IMR-90 (cell line): ENCODE measurements at regions not wholly inside any gene's neighbourhood (a gene's known extent, or its start where the extent isn't known, plus 50 kb on each side); places are given as distances from the start of the nearest gene placed in this dataset.
A peak's percentile ranks its signal among the peaks of the same experiment; 100 is the strongest.

ENCODE experiments used
- ATAC-seq: fragments of 200-7000 bp; cut with Tn5 transposase; 2 replicates; pipeline ENCODE4 v1.9.1; 2020; ENCODE audit warnings: low read depth, mild to moderate bottlenecking, moderate library complexity
- BruUV-seq: library from RNA; stranded (reverse); fragments of 400-500 nt; replicated peaks from 2 replicates; lab custom pipeline; 2021; lab: Mats Ljungman, UMichigan
- CTCF ChIA-PET: fragments of 300-600 bp; formaldehyde crosslinking; extraction: SDS; loops from one replicate; lab custom pipeline; 2021; ENCODE audit warnings: antibody characterized with exemption; lab: Yijun Ruan, JAX
- POLR2A ChIA-PET: fragments of 300-600 bp; sonication (Branson Sonifier 250); formaldehyde crosslinking; loops from one replicate; lab custom pipeline; 2022; ENCODE audit warnings: antibody characterized with exemption; ENCODE audit not compliant: unreplicated experiment; lab: Charles Lee
- DNase-seq: peaks from one replicate; pipeline ENCODE4 v3.0.0; 2013
- H2AFZ ChIP-seq: replicated peaks from 2 replicates; pipeline ENCODE3; 2013; ENCODE audit warnings: low read length, mild to moderate bottlenecking; ENCODE audit not compliant: poor library complexity
- H2AK5ac ChIP-seq: 2 replicates; pipeline ENCODE4 v1.6.1; 2013; ENCODE audit warnings: low read depth, low read length, inconsistent platforms
- H2AK9ac ChIP-seq: replicated peaks from 2 replicates; pipeline ENCODE3; 2013; ENCODE audit warnings: mild to moderate bottlenecking, low read depth, low read length, moderate library complexity; ENCODE audit not compliant: poor library complexity
- H2BK120ac ChIP-seq: 2 replicates; pipeline ENCODE4 v1.6.1; 2013; ENCODE audit warnings: low read depth, low read length, inconsistent platforms
- H2BK15ac ChIP-seq: 3 replicates; pipeline ENCODE4 v1.6.1; 2013; ENCODE audit warnings: low read depth, low read length, inconsistent platforms
- H2BK20ac ChIP-seq: 2 replicates; pipeline ENCODE4 v1.6.1; 2013; ENCODE audit warnings: low read depth, mild to moderate bottlenecking, inconsistent platforms, low read length, moderate library complexity
- H2BK5ac ChIP-seq: 2 replicates; pipeline ENCODE4 v1.6.1; 2013; ENCODE audit warnings: mild to moderate bottlenecking, low read depth, low read length, inconsistent platforms; ENCODE audit not compliant: poor library complexity, severe bottlenecking
- H3K14ac ChIP-seq: replicated peaks from 2 replicates; pipeline ENCODE4 v1.6.1; 2013; ENCODE audit warnings: low read depth, low read length, inconsistent platforms
- H3K18ac ChIP-seq: 2 replicates; pipeline ENCODE4 v1.6.1; 2013; ENCODE audit warnings: low read depth, low read length, control low read depth
- H3K23ac ChIP-seq: 2 replicates; pipeline ENCODE4 v1.6.1; 2013; ENCODE audit warnings: low read depth, low read length, inconsistent platforms
- H3K27ac ChIP-seq: 2 replicates; pipeline ENCODE4 v1.5.1; 2013; ENCODE audit warnings: mild to moderate bottlenecking, control low read depth, low read length; ENCODE audit not compliant: insufficient read depth
- H3K27me3 ChIP-seq: 2 replicates; pipeline ENCODE4 v1.6.1; 2013; ENCODE audit warnings: low read length; ENCODE audit not compliant: control insufficient read depth, insufficient read depth
- H3K36me3 ChIP-seq: 2 replicates; pipeline ENCODE4 v1.6.1; 2013; ENCODE audit warnings: low read length, mixed read lengths; ENCODE audit not compliant: control insufficient read depth, insufficient read depth
- H3K4ac ChIP-seq: 2 replicates; pipeline ENCODE4 v1.6.1; 2013; ENCODE audit warnings: low read depth, low read length, inconsistent platforms
- H3K4me1 ChIP-seq: 2 replicates; pipeline ENCODE4 v1.6.1; 2013; ENCODE audit warnings: low read length, mixed read lengths; ENCODE audit not compliant: control insufficient read depth, insufficient read depth
- H3K4me2 ChIP-seq: 2 replicates; pipeline ENCODE4 v1.6.1; 2013; ENCODE audit warnings: low read depth, mild to moderate bottlenecking, control low read depth, low read length, moderate library complexity
- H3K4me3 ChIP-seq: 2 replicates; pipeline ENCODE4 v1.5.1; 2013; ENCODE audit warnings: low read depth, mild to moderate bottlenecking, control low read depth, low read length, moderate library complexity; ENCODE audit not compliant: insufficient read depth
- H3K56ac ChIP-seq: 2 replicates; pipeline ENCODE4 v1.6.1; 2013; ENCODE audit warnings: low read length, inconsistent platforms; ENCODE audit not compliant: insufficient read depth; ENCODE audit errors: extremely low read depth
- H3K79me1 ChIP-seq, 2 experiments: 2 replicates each; pipeline ENCODE4 v1.6.1; 2013; ENCODE audit warnings: low read length in 2 of 2, inconsistent platforms in 1 of 2, low read depth in 1 of 2
- H3K9ac ChIP-seq: 2 replicates; pipeline ENCODE4 v1.6.1; 2013; ENCODE audit warnings: low read depth, low read length, control low read depth
- H3K9me1 ChIP-seq: 2 replicates; pipeline ENCODE4 v1.6.1; 2013; ENCODE audit warnings: low read length, inconsistent platforms; ENCODE audit not compliant: insufficient read depth
- H3K9me3 ChIP-seq: 2 replicates; pipeline ENCODE4 v1.6.1; 2013; ENCODE audit warnings: low read length; ENCODE audit not compliant: control insufficient read depth, insufficient read depth
- H4K20me1 ChIP-seq: 2 replicates; pipeline ENCODE4 v1.6.1; 2013; ENCODE audit warnings: low read length, inconsistent platforms; ENCODE audit not compliant: insufficient read depth
- H4K5ac ChIP-seq: 2 replicates; pipeline ENCODE4 v1.6.1; 2013; ENCODE audit warnings: mild to moderate bottlenecking, low read depth, low read length, control low read depth
- H4K8ac ChIP-seq, 2 experiments: 2 replicates each; pipeline ENCODE4 v1.6.1; 2013; ENCODE audit warnings: low read depth in 2 of 2, low read length in 2 of 2, control low read depth in 1 of 2, inconsistent platforms in 1 of 2
- H4K91ac ChIP-seq: 2 replicates; pipeline ENCODE4 v1.6.1; 2013; ENCODE audit warnings: low read depth, low read length, inconsistent platforms; ENCODE audit not compliant: insufficient read depth
- MAFK ChIP-seq: IDR thresholded peaks from 2 replicates; pipeline ENCODE4 v1.6.1; 2012; ENCODE audit warnings: low read depth, low read length, improper control_type of control experiment
- RCOR1 ChIP-seq: IDR thresholded peaks from 2 replicates; pipeline ENCODE4 v1.6.1; 2012; ENCODE audit warnings: mild to moderate bottlenecking, low read length, improper control_type of control experiment; ENCODE audit not compliant: insufficient replicate concordance
- WGBS, 2 experiments: methylation state at CpG; one replicate each; pipeline versions ENCODE4 v1.1.5 to v1.1.7; 2013; ENCODE audit warnings: missing lambda C conversion rate in 2 of 2; ENCODE audit not compliant: insufficient read length in 1 of 2; ENCODE audit errors: extremely low coverage in 2 of 2; 5-methylcytosine and 5-hydroxymethylcytosine counted together
- dilution Hi-C: fragments of 300-500 bp; cut with HindIII; formaldehyde crosslinking; loops from one replicate; pipeline ENCODE4 v1.14.3; 2018; ENCODE audit warnings: low sequenced_read_pairs; ENCODE audit not compliant: unreplicated experiment
- in situ Hi-C: fragments of 300-500 bp; cut with MboI; formaldehyde crosslinking; loops from 3 replicates; pipeline ENCODE4 v1.14.3; 2019; ENCODE audit warnings: low sequenced_read_pairs, inconsistent platforms, mixed read lengths
- intact Hi-C: fragments of 100-400 bp; cut with micrococcal nuclease; formaldehyde crosslinking; loops from 2 replicates; pipeline ENCODE4 v1.10.0; 2022

- intact Hi-C loops = no loop called here
These were observed 308.1 kb upstream of the CYRIA start for GRCh38 chr2:16973586-16974286.

More at GRCh38 chr2:16973586-16974286, 308.1 kb upstream of the CYRIA start:
- H2BK20ac ChIP-seq = no peak overlapping the region
- H3K4me3 ChIP-seq = no peak overlapping the region
- H3K23ac ChIP-seq = no peak overlapping the region
- no peaks in the 10 kb centered on the region for H3K9me1 ChIP-seq
- POLR2A ChIA-PET = no interaction called here
- no CpG with 5 or more reads among the region's 2 CpGs for WGBS, 2 experiments
- H4K5ac ChIP-seq = no peak overlapping the region
- H3K4ac ChIP-seq = no peak overlapping the region
- H2BK120ac ChIP-seq = no peak overlapping the region
- no peak overlapping the region for H3K4me2 ChIP-seq
- H4K20me1 ChIP-seq = no peaks in the 10 kb centered on the region
- no peaks in the 10 kb centered on the region for H3K79me1 ChIP-seq
- BruUV-seq = no TSS peak
- dilution Hi-C loops = no loop called here
- no peak overlapping the region for H2AFZ ChIP-seq
- H3K9me3 ChIP-seq = peaks cover 2% of the 10 kb centered on the region
- H3K56ac ChIP-seq = no peak overlapping the region
- H2BK5ac ChIP-seq = no peak overlapping the region
- H2BK15ac ChIP-seq = no peak overlapping the region
- CTCF ChIA-PET = interaction anchor here (0.6 kb wide), 1 partner anchor 1928 kb away, joined by 3 read pairs; no protein-coding TSS in a partner anchor
- in situ Hi-C loops = no loop called here
- H3K18ac ChIP-seq = no peak overlapping the region
- H3K4me1 ChIP-seq = no peaks in the 10 kb centered on the region
- H3K14ac ChIP-seq = no peak overlapping the region
- DNase-seq = no peak
- no peaks in the 10 kb centered on the region for H3K36me3 ChIP-seq
- no peak overlapping the region for H3K9ac ChIP-seq
- no peak overlapping the region for H3K27ac ChIP-seq
- no peak overlapping the region for H4K91ac ChIP-seq
- no peak overlapping the region for H4K8ac ChIP-seq
- no peak for ATAC-seq
- H2AK9ac ChIP-seq = no peak overlapping the region
- no peak overlapping the region for H2AK5ac ChIP-seq
- no peaks in the 10 kb centered on the region for H3K27me3 ChIP-seq
- TF ChIP-seq MAFK (peak; percentile 92), RCOR1 (no peak)
